GM06990 (cell line): ENCODE measurements at regions not wholly inside any gene's neighbourhood (a gene's known extent, or its start where the extent isn't known, plus 50 kb on each side); places are given as distances from the start of the nearest gene placed in this dataset.

Experiments
- DNase-seq: peaks from one replicate; pipeline ENCODE4 v3.0.0-alpha.2; 2011; ENCODE audit not compliant: insufficient read length; ENCODE audit errors: extremely low read depth
- H3K27me3 ChIP-seq: replicated peaks from 2 replicates; pipeline ENCODE4 v1.6.0; 2011; ENCODE audit warnings: low read length; ENCODE audit not compliant: control insufficient read depth, insufficient read depth
- H3K36me3 ChIP-seq: 2 replicates; pipeline ENCODE4 v1.5.1; 2011; ENCODE audit warnings: low read length; ENCODE audit not compliant: control insufficient read depth, insufficient read depth
- H3K4me3 ChIP-seq: replicated peaks from 2 replicates; pipeline ENCODE4 v1.5.1; 2011; ENCODE audit warnings: low read depth, mild to moderate bottlenecking, control low read depth, low read length
- CTCF ChIP-seq: IDR thresholded peaks from 2 replicates; pipeline ENCODE4 v1.5.1; 2011; ENCODE audit warnings: low read length, control low read depth, mild to moderate bottlenecking, inconsistent platforms; ENCODE audit not compliant: insufficient read depth, poor library complexity, severe bottlenecking

- Histone ChIP-seq H3K36me3 (no peaks in the 10 kb centered on the region), H3K4me3 (no peak overlapping the region), H3K27me3 (no peaks in the 10 kb centered on the region)
- no peak for TF ChIP-seq CTCF
- DNase-seq: no peak
These were observed 263.6 kb upstream of the SALL3 start for GRCh38 chr18:78716022-78716421.

GRCh38 chr18:78716581-78716980, 263.0 kb upstream of the SALL3 start:
- no peak for TF ChIP-seq CTCF
- Histone ChIP-seq H3K27me3 (no peaks in the 10 kb centered on the region), H3K36me3 (no peaks in the 10 kb centered on the region), H3K4me3 (no peak overlapping the region)
- DNase-seq: no peak

- Histone ChIP-seq H3K27me3 (no peaks in the 10 kb centered on the region), H3K36me3 (no peaks in the 10 kb centered on the region), H3K4me3 (no peak overlapping the region)
- DNase-seq: no peak
- TF ChIP-seq CTCF: no peak
These were observed 262.4 kb upstream of the SALL3 start for GRCh38 chr18:78717051-78717765.

GRCh38 chr18:78717766-78718150, 261.9 kb upstream of the SALL3 start:
- no peaks in the 10 kb centered on the region for H3K27me3 ChIP-seq
- H3K36me3 ChIP-seq: no peaks in the 10 kb centered on the region
- no peak for TF ChIP-seq CTCF
- H3K4me3 ChIP-seq: no peak overlapping the region
- no peak for DNase-seq

GRCh38 chr18:78719821-78720220, 259.8 kb upstream of the SALL3 start:
- DNase-seq: no peak
- no peaks in the 10 kb centered on the region for H3K36me3 ChIP-seq
- no peaks in the 10 kb centered on the region for H3K27me3 ChIP-seq
- no peak overlapping the region for H3K4me3 ChIP-seq
- TF ChIP-seq CTCF: no peak
